SK-N-SH treated with all-trans-retinoic acid at 6 μM for 48 hours (cell line): ENCODE measurements at regions not wholly inside any gene's neighbourhood (a gene's known extent, or its start where the extent isn't known, plus 50 kb on each side); places are given as distances from the start of the nearest gene placed in this dataset.

ENCODE experiments used
- ATAC-seq: fragments of 200-7000 bp; cut with Tn5 transposase; 3 replicates; pipeline ENCODE4 v1.9.1; 2020; ENCODE audit warnings: mild to moderate bottlenecking, moderate library complexity
- ARNTL ChIP-seq: fragments of 450-650 bp; formaldehyde crosslinking; IDR thresholded peaks from 2 replicates; pipeline ENCODE4 v1.5.0; 2020; ENCODE audit warnings: low read depth, mild to moderate bottlenecking, moderate library complexity, borderline replicate concordance
- BACH2 ChIP-seq: fragments of 250-450 bp; sonication (Bioruptor Pico); IDR thresholded peaks from 2 replicates; pipeline ENCODE4 v1.9.0; 2021; ENCODE audit warnings: mild to moderate bottlenecking, borderline replicate concordance
- CREB5 ChIP-seq: fragments of 250-450 bp; sonication (Bioruptor Pico); IDR thresholded peaks from 2 replicates; pipeline ENCODE4 v1.5.1; 2020; ENCODE audit warnings: low read depth, mild to moderate bottlenecking, moderate library complexity
- CSDC2 ChIP-seq: fragments of 250-450 bp; sonication (Bioruptor Pico); IDR thresholded peaks from 2 replicates; pipeline ENCODE4 v1.5.0; 2020; ENCODE audit warnings: mild to moderate bottlenecking, moderate library complexity
- CSRNP3 ChIP-seq: fragments of 250-450 bp; sonication (Bioruptor Pico); IDR thresholded peaks from 2 replicates; pipeline ENCODE4 v1.5.1; 2021; ENCODE audit warnings: mild to moderate bottlenecking, moderate library complexity
- ESRRG ChIP-seq: fragments of 250-450 bp; sonication (Bioruptor Pico); IDR thresholded peaks from 2 replicates; pipeline ENCODE4 v1.6.1; 2021; ENCODE audit warnings: mild to moderate bottlenecking
- GLIS3 ChIP-seq: fragments of 250-450 bp; sonication (Bioruptor Pico); IDR thresholded peaks from 2 replicates; pipeline ENCODE4 v1.5.0; 2020; ENCODE audit warnings: mild to moderate bottlenecking, moderate library complexity
- ISL1 ChIP-seq: fragments of 250-450 bp; sonication (Bioruptor Pico); IDR thresholded peaks from 2 replicates; pipeline ENCODE4 v2.1.2; 2022; ENCODE audit warnings: mild to moderate bottlenecking, moderate library complexity
- OSR1 ChIP-seq: fragments of 250-450 bp; sonication (Bioruptor Pico); IDR thresholded peaks from 2 replicates; pipeline ENCODE4 v1.8.0; 2022; ENCODE audit warnings: moderate library complexity, mild to moderate bottlenecking, inconsistent platforms
- PATZ1 ChIP-seq: fragments of 250-450 bp; sonication (Bioruptor Pico); IDR thresholded peaks from 2 replicates; pipeline ENCODE4 v1.8.0; 2020; ENCODE audit warnings: mild to moderate bottlenecking, moderate library complexity, borderline replicate concordance
- RARB ChIP-seq: fragments of 250-450 bp; sonication (Bioruptor Pico); IDR thresholded peaks from 2 replicates; pipeline ENCODE4 v1.8.0; 2021; ENCODE audit warnings: mild to moderate bottlenecking, moderate library complexity
- TCF4 ChIP-seq: fragments of 250-450 bp; sonication (Bioruptor Pico); IDR thresholded peaks from 2 replicates; pipeline ENCODE4 v1.8.0; 2021; ENCODE audit warnings: mild to moderate bottlenecking, moderate library complexity, borderline replicate concordance
- TOX ChIP-seq: fragments of 250-450 bp; sonication (Bioruptor Pico); IDR thresholded peaks from 2 replicates; pipeline ENCODE4 v1.8.0; 2021; ENCODE audit warnings: mild to moderate bottlenecking, moderate library complexity, borderline replicate concordance
- ZC3H10 ChIP-seq: fragments of 250-450 bp; sonication (Bioruptor Pico); IDR thresholded peaks from 2 replicates; pipeline ENCODE4 v1.5.1; 2021; ENCODE audit warnings: mild to moderate bottlenecking, moderate library complexity
- ZFP3 ChIP-seq: fragments of 250-450 bp; sonication (Bioruptor Pico); IDR thresholded peaks from 2 replicates; pipeline ENCODE4 v1.5.0; 2020; ENCODE audit warnings: mild to moderate bottlenecking, moderate library complexity
- ZNF565 ChIP-seq: fragments of 450-650 bp; formaldehyde crosslinking; conservative IDR thresholded peaks from 2 replicates; pipeline ENCODE4 v1.5.0; 2020; ENCODE audit warnings: low read depth, mild to moderate bottlenecking, moderate library complexity
- ZNF70 ChIP-seq: fragments of 450-650 bp; formaldehyde crosslinking; IDR thresholded peaks from 2 replicates; pipeline ENCODE4 v1.5.0; 2020; ENCODE audit warnings: mild to moderate bottlenecking, moderate library complexity
- ZNF8 ChIP-seq: fragments of 450-650 bp; formaldehyde crosslinking; IDR thresholded peaks from 2 replicates; pipeline ENCODE4 v1.5.0; 2020; ENCODE audit warnings: mild to moderate bottlenecking, moderate library complexity
- TF ChIP-seq, protein P1 (sequence below): fragments of 250-450 bp; sonication (Bioruptor Pico); IDR thresholded peaks from 2 replicates; pipeline ENCODE4 v1.8.0; 2021; ENCODE audit warnings: low read depth, mild to moderate bottlenecking, moderate library complexity, borderline replicate concordance
- TF ChIP-seq, protein P2 (sequence below): fragments of 250-450 bp; sonication (Bioruptor Pico); IDR thresholded peaks from 2 replicates; pipeline ENCODE4 v1.5.0; 2020; ENCODE audit warnings: mild to moderate bottlenecking, moderate library complexity

- ATAC-seq: no peak
These were observed 478.4 kb upstream of the ADGRL3 start for GRCh38 chr4:60721685-60722084.

DNA sequence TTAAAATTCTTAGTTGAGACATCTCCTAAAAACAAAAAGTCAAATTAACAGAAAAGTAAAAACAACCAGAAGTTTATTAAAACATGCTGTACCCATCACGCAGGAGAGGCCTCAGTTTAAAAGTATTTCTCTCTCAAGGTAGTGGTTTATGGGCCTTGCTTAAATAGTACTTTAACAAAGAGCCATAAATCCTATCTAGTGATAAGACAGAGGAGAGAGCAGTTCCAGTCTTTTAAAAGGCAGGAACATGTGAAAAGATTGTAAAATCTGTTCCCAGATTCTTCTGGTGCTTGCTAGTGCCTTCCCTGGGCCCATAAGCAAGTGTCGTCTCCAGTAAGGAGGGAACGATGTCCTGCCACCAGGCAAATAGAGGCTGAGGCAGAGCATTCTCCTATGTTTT, 476.3 kb upstream of the ADGRL3 start:
- no peak for TF ChIP-seq OSR1 (CRISPR knock-in tag)
- TF ChIP-seq ZNF8 (CRISPR knock-in tag): no peak
- TF ChIP-seq PATZ1 (CRISPR knock-in tag): no peak
- TF ChIP-seq ZNF70 (CRISPR knock-in tag): no peak
- peak; percentile 31; the same call in 2 of the 3 replicates for ATAC-seq

More at GRCh38 chr4:60721685-60722084, 478.4 kb upstream of the ADGRL3 start:
- no peak for TF ChIP-seq ESRRG (CRISPR knock-in tag)
- TF ChIP-seq TCF4: no peak
- no peak for TF ChIP-seq BACH2
- TF ChIP-seq ZFP3: no peak
- no peak for TF ChIP-seq CREB5
- TF ChIP-seq ISL1: no peak
- no peak for TF ChIP-seq CSRNP3 (CRISPR knock-in tag)
- no peak for TF ChIP-seq CSDC2 (CRISPR knock-in tag)
- TF ChIP-seq OSR1 (CRISPR knock-in tag): no peak
- TF ChIP-seq, protein P1, sequence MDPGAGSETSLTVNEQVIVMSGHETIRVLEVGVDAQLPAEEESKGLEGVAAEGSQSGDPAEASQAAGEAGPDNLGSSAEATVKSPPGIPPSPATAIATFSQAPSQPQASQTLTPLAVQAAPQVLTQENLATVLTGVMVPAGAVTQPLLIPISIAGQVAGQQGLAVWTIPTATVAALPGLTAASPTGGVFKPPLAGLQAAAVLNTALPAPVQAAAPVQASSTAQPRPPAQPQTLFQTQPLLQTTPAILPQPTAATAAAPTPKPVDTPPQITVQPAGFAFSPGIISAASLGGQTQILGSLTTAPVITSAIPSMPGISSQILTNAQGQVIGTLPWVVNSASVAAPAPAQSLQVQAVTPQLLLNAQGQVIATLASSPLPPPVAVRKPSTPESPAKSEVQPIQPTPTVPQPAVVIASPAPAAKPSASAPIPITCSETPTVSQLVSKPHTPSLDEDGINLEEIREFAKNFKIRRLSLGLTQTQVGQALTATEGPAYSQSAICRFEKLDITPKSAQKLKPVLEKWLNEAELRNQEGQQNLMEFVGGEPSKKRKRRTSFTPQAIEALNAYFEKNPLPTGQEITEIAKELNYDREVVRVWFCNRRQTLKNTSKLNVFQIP: no peak
- no peak for TF ChIP-seq GLIS3 (CRISPR knock-in tag)
- no peak for TF ChIP-seq RARB
- no peak for TF ChIP-seq TOX (CRISPR knock-in tag)
- TF ChIP-seq, protein P2, sequence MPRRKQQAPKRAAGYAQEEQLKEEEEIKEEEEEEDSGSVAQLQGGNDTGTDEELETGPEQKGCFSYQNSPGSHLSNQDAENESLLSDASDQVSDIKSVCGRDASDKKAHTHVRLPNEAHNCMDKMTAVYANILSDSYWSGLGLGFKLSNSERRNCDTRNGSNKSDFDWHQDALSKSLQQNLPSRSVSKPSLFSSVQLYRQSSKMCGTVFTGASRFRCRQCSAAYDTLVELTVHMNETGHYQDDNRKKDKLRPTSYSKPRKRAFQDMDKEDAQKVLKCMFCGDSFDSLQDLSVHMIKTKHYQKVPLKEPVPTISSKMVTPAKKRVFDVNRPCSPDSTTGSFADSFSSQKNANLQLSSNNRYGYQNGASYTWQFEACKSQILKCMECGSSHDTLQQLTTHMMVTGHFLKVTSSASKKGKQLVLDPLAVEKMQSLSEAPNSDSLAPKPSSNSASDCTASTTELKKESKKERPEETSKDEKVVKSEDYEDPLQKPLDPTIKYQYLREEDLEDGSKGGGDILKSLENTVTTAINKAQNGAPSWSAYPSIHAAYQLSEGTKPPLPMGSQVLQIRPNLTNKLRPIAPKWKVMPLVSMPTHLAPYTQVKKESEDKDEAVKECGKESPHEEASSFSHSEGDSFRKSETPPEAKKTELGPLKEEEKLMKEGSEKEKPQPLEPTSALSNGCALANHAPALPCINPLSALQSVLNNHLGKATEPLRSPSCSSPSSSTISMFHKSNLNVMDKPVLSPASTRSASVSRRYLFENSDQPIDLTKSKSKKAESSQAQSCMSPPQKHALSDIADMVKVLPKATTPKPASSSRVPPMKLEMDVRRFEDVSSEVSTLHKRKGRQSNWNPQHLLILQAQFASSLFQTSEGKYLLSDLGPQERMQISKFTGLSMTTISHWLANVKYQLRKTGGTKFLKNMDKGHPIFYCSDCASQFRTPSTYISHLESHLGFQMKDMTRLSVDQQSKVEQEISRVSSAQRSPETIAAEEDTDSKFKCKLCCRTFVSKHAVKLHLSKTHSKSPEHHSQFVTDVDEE: no peak
- TF ChIP-seq ZNF565: no peak
- TF ChIP-seq PATZ1 (CRISPR knock-in tag): no peak
- TF ChIP-seq ARNTL (CRISPR knock-in tag): no peak

DNA sequence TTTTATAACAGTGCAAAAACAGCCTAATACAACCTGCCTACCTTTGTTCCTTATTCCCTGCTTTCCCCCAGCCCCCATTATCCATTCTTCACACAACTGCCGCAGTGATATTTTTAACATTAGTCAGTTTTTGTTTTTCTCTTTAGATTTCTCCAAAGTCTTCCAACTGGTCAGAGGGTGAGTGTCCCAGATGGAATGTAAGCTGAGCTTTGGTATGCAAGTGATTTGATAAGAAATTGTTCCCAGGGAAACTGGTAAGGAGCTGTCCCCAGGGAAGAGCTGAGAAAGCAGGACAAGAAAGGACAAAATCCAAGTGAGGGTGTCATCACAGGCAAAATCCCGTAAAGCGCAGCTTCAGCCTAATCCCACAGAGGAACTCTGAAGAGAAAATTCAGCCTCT, 475.5 kb upstream of the ADGRL3 start:
- TF ChIP-seq OSR1 (CRISPR knock-in tag) (no peak), ZC3H10 (CRISPR knock-in tag) (0 out of 2 replicates have a peak, but pooled peaks have one; percentile 20), PATZ1 (CRISPR knock-in tag) (0 out of 2 replicates have a peak, but pooled peaks have one; percentile 11), ISL1 (peak; percentile 46; the same call in 1 of the 2 replicates)
- peak; percentile 96 for ATAC-seq
